CD4-positive, alpha-beta T cell (primary cell): ENCODE measurements at regions not wholly inside any gene's neighbourhood (a gene's known extent, or its start where the extent isn't known, plus 50 kb on each side); places are given as distances from the start of the nearest gene placed in this dataset.

Source experiments
- ATAC-seq: fragments of 200-7000 bp; cut with Tn5 transposase; one replicate; pipeline ENCODE4 v1.10.0; 2022; ENCODE audit warnings: mild to moderate bottlenecking; ENCODE audit not compliant: poor library complexity
- CTCF ChIA-PET: fragments of 350-600 bp; sonication (Branson Sonifier 250); formaldehyde crosslinking; loops from one replicate; lab custom pipeline; 2021; ENCODE audit warnings: antibody characterized with exemption, inconsistent platforms; lab: Charles Lee
- POLR2A ChIA-PET: fragments of 350-600 bp; sonication (Branson Sonifier 250); formaldehyde crosslinking; loops from one replicate; lab custom pipeline; 2021; ENCODE audit warnings: antibody characterized with exemption, inconsistent platforms; lab: Charles Lee
- DNase-seq, 14 experiments: peaks; one replicate each; pipeline ENCODE4 v3.0.0-alpha.2; 2013 to 2020; ENCODE audit warnings: mixed read lengths in 2 of 14
- H3K27ac ChIP-seq, 2 donors: one replicate each; pipeline versions ENCODE4 v1.5.1 to v1.7.0; 2013; ENCODE audit warnings: low read length in 2 of 2, low read depth in 1 of 2, mild to moderate bottlenecking in 1 of 2
- H3K27me3 ChIP-seq, 2 experiments: 1 replicate in 1 of 2; 2 replicates in 1 of 2; pipeline versions ENCODE4 v1.6.1 to v1.7.0; 2013; ENCODE audit warnings: low read length in 2 of 2, control low read depth in 1 of 2, mild to moderate bottlenecking in 1 of 2, moderate library complexity in 1 of 2; ENCODE audit not compliant: insufficient read depth in 2 of 2, control insufficient read depth in 1 of 2
- H3K36me3 ChIP-seq: one replicate; pipeline ENCODE4 v1.6.1; 2013; ENCODE audit warnings: low read length, control low read depth; ENCODE audit not compliant: insufficient read depth
- H3K4me1 ChIP-seq: one replicate; pipeline ENCODE4 v1.6.1; 2013; ENCODE audit warnings: low read length, control low read depth; ENCODE audit not compliant: insufficient read depth
- H3K4me3 ChIP-seq: one replicate; pipeline ENCODE4 v1.5.1; 2013; ENCODE audit warnings: mild to moderate bottlenecking, low read length, moderate library complexity
- H3K9me3 ChIP-seq, 2 experiments: 1 replicate in 1 of 2; 2 replicates in 1 of 2; pipeline versions ENCODE4 v1.6.1 to v1.7.0; 2013; ENCODE audit warnings: low read length in 2 of 2, mild to moderate bottlenecking in 2 of 2, control low read depth in 1 of 2, moderate library complexity in 1 of 2; ENCODE audit not compliant: control insufficient read depth in 1 of 2, insufficient read depth in 1 of 2
- H3K27ac Mint-ChIP-seq: one replicate; pipeline ENCODE4 v1.8.0; 2020; ENCODE audit warnings: mixed read lengths
- H3K27me3 Mint-ChIP-seq: one replicate; pipeline ENCODE4 v1.8.0; 2021; ENCODE audit warnings: mixed read lengths
- H3K36me3 Mint-ChIP-seq: one replicate; pipeline ENCODE4 v1.8.0; 2021; ENCODE audit warnings: low read depth, mixed read lengths
- H3K4me1 Mint-ChIP-seq: one replicate; pipeline ENCODE4 v1.8.0; 2021; ENCODE audit warnings: low read depth, mixed read lengths
- H3K4me3 Mint-ChIP-seq: one replicate; pipeline ENCODE4 v1.8.0; 2020; ENCODE audit warnings: mild to moderate bottlenecking, mixed read lengths
- H3K9me3 Mint-ChIP-seq: one replicate; pipeline ENCODE4 v1.8.0; 2020; ENCODE audit warnings: mixed read lengths
- intact Hi-C, 2 experiments: fragments of 100-400 bp; cut with DNase I in 1 of 2; cut with micrococcal nuclease in 1 of 2; formaldehyde crosslinking; loops; one replicate each; pipeline versions ENCODE4 v1.15.1 to v1.9.0; 2023 to 2025; cut with DNase I, micrococcal nuclease
- TF ChIP-seq, protein P1 (sequence below): fragments of 200-600 bp; IDR thresholded peaks from one replicate; pipeline ENCODE4 v1.8.0; 2022; ENCODE audit warnings: antibody characterized with exemption, mild to moderate bottlenecking

DNA sequence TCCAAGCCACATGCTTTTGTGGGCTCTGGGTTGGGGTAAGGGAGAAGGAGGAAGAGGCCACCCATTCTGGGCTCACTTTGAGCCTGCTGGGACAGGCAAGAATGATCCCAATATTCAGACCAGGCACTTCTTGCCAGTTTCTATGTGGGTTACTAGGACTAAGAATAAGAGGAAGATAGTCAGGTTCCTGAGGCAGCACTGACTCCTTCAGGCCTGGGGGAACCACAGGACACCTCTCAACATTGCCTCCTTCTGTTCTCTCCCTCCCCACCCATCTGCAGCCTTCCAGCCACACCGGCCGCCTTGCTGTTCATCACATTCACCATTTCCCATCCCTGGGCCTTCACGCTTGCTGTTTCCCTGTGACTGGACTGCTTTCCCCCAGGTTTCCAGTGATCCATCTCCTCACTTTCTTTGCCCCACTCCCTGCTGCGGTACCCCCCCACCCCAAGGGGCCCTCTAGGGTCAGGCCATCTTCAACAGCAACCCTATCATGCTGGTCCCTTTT lies 69.2 kb upstream of the SIRPA start:
- peaks cover 27% of the 10 kb centered on the region for H3K27me3 Mint-ChIP-seq
- H3K36me3 Mint-ChIP-seq: peaks cover 10% of the 10 kb centered on the region
- H3K9me3 Mint-ChIP-seq: peaks cover 23% of the 10 kb centered on the region
- DNase-seq (no peak), ATAC-seq (no peak)
- H3K27ac Mint-ChIP-seq: no peak overlapping the region
- peaks cover 4% of the 10 kb centered on the region for H3K4me1 ChIP-seq
- no peak overlapping the region for H3K4me3 Mint-ChIP-seq
- H3K9me3 ChIP-seq: peaks cover 20 to 29% of the 10 kb centered on the region in 2 experiments
- H3K27ac ChIP-seq: no peak overlapping the region
- no peaks in the 10 kb centered on the region for H3K36me3 ChIP-seq
- H3K27me3 ChIP-seq: peaks cover 0 to 3% of the 10 kb centered on the region in 2 experiments
- CTCF ChIA-PET: no interaction called here
- H3K4me3 ChIP-seq: no peak overlapping the region
- TF ChIP-seq, protein P1, sequence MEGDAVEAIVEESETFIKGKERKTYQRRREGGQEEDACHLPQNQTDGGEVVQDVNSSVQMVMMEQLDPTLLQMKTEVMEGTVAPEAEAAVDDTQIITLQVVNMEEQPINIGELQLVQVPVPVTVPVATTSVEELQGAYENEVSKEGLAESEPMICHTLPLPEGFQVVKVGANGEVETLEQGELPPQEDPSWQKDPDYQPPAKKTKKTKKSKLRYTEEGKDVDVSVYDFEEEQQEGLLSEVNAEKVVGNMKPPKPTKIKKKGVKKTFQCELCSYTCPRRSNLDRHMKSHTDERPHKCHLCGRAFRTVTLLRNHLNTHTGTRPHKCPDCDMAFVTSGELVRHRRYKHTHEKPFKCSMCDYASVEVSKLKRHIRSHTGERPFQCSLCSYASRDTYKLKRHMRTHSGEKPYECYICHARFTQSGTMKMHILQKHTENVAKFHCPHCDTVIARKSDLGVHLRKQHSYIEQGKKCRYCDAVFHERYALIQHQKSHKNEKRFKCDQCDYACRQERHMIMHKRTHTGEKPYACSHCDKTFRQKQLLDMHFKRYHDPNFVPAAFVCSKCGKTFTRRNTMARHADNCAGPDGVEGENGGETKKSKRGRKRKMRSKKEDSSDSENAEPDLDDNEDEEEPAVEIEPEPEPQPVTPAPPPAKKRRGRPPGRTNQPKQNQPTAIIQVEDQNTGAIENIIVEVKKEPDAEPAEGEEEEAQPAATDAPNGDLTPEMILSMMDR: no peak
- no peaks in the 10 kb centered on the region for H3K4me1 Mint-ChIP-seq
- intact Hi-C loops: no loop called here
- POLR2A ChIA-PET: no interaction called here

DNA sequence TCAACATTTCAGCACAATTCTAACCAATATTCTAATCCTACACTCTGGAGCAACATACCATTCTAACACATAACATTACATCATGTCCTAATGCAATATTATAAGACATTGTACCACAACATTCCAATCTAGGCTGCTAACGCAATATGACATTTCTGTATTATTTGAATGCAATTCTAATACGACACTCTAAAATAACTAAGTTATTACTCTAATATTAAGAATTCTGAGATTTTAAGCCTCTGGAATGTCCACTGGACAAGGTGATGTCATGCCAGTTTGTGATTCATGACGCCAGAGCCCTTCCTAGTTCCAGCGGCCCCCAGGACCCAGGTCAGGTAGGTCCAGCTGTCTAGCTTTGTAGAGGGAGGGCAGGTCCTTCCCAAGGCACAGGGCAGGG lies 69.7 kb upstream of the SIRPA start:
- DNase-seq (no peak), ATAC-seq (no peak)
- Mint-ChIP-seq H3K27me3 (peaks cover 28% of the 10 kb centered on the region), H3K9me3 (peaks cover 23% of the 10 kb centered on the region), H3K4me1 (no peaks in the 10 kb centered on the region), H3K4me3 (no peak overlapping the region), H3K27ac (no peak overlapping the region), H3K36me3 (peaks cover 10% of the 10 kb centered on the region)
- TF ChIP-seq, protein P1: no peak
- intact Hi-C loops: no loop called here
- ChIA-PET CTCF (no interaction called here), POLR2A (no interaction called here)
- Histone ChIP-seq H3K4me1 (peaks cover 4% of the 10 kb centered on the region), H3K27me3 (peaks cover 0 to 5% of the 10 kb centered on the region in 2 experiments), H3K36me3 (no peaks in the 10 kb centered on the region), H3K9me3 (peaks cover 20 to 33% of the 10 kb centered on the region in 2 experiments), H3K27ac (no peak overlapping the region), H3K4me3 (no peak overlapping the region)

DNA sequence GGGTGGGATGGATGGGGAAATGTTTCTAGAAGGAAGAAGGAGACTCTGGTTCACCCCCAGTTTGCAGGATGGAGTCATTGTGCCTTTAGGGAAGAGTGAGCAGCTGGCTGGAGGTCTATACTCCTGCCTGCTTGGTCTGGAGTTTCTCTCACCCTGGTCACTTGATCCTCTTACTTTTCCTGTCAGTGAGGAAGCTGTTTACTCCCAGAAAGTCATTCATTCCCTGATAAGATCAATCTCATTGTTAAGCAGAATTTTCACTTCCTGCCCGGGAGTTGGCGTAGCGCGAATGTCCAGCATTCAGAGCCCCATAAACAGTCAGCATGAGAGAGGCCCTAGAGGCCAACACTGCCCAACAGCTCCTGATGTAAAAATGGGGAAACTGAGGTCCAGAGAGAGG lies 70.4 kb upstream of the SIRPA start:
- ChIA-PET CTCF (no interaction called here), POLR2A (no interaction called here)
- Mint-ChIP-seq H3K4me1 (no peaks in the 10 kb centered on the region), H3K27me3 (peaks cover 35% of the 10 kb centered on the region), H3K36me3 (peaks cover 10% of the 10 kb centered on the region), H3K27ac (no peak overlapping the region), H3K4me3 (no peak overlapping the region), H3K9me3 (peaks cover 23% of the 10 kb centered on the region)
- peaks cover 3% of the 10 kb centered on the region for H3K4me1 ChIP-seq
- H3K27me3 ChIP-seq: peaks cover 3 to 5% of the 10 kb centered on the region in 2 experiments
- H3K4me3 ChIP-seq: no peak overlapping the region
- intact Hi-C loops: no loop called here
- TF ChIP-seq, protein P1: no peak
- ATAC-seq (no peak), DNase-seq (no peak)
- H3K36me3 ChIP-seq: no peaks in the 10 kb centered on the region
- H3K9me3 ChIP-seq: peaks cover 20 to 33% of the 10 kb centered on the region in 2 experiments
- H3K27ac ChIP-seq: no peak overlapping the region
